WTC11 (cell line): ENCODE measurements at regions not wholly inside any gene's neighbourhood (a gene's known extent, or its start where the extent isn't known, plus 50 kb on each side); places are given as distances from the start of the nearest gene placed in this dataset.

Experiments
- ATAC-seq: fragments of 200-7000 bp; cut with Tn5 transposase; 2 replicates; pipeline ENCODE4 v1.10.0; 2021; ENCODE audit warnings: mild to moderate bottlenecking, moderate library complexity
- CTCF ChIA-PET: fragments of 300-600 bp; sonication (Branson Sonifier 250); formaldehyde crosslinking; loops from one replicate; lab custom pipeline; 2021; ENCODE audit warnings: antibody characterized with exemption; lab: Charles Lee
- POLR2A ChIA-PET: fragments of 350-600 bp; sonication (Branson Sonifier 250); formaldehyde crosslinking; loops from one replicate; lab custom pipeline; 2021; ENCODE audit warnings: antibody characterized with exemption; lab: Charles Lee
- DNase-seq: peaks from one replicate; pipeline ENCODE4 v3.0.0; 2021; ENCODE audit warnings: low spot score
- H3K27ac Mint-ChIP-seq: 2 replicates; pipeline ENCODE4 v1.8.0; 2021; ENCODE audit warnings: mixed read lengths
- H3K27me3 Mint-ChIP-seq: 2 replicates; pipeline ENCODE4 v1.8.0; 2021; ENCODE audit warnings: low read depth, mild to moderate bottlenecking, moderate library complexity, mixed read lengths
- H3K36me3 Mint-ChIP-seq: 2 replicates; pipeline ENCODE4 v1.8.0; 2021; ENCODE audit warnings: mixed read lengths
- H3K4me1 Mint-ChIP-seq: 2 replicates; pipeline ENCODE4 v1.8.0; 2022; ENCODE audit warnings: mixed read lengths
- H3K4me3 Mint-ChIP-seq: 2 replicates; pipeline ENCODE4 v1.8.0; 2021; ENCODE audit warnings: mild to moderate bottlenecking, moderate library complexity, mixed read lengths
- H3K9me3 Mint-ChIP-seq: 2 replicates; pipeline ENCODE4 v1.8.0; 2021; ENCODE audit warnings: mixed read lengths
- GRHL2 ChIP-seq: fragments of 250-450 bp; sonication (Bioruptor Pico); IDR thresholded peaks from 2 replicates; pipeline ENCODE4 v1.8.0; 2022; ENCODE audit warnings: mild to moderate bottlenecking, moderate library complexity; ENCODE audit not compliant: insufficient replicate concordance, severe bottlenecking
- HMGA2 ChIP-seq: fragments of 250-450 bp; sonication (Bioruptor Pico); IDR thresholded peaks from 2 replicates; pipeline ENCODE4 v1.4.0; 2021; ENCODE audit warnings: mild to moderate bottlenecking, moderate library complexity
- NFE2L1 ChIP-seq: sonication (generic); formaldehyde crosslinking; IDR thresholded peaks from 2 replicates; pipeline ENCODE4 v1.8.1; 2023; ENCODE audit warnings: missing genetic modification reagents
- NFYB ChIP-seq: sonication (generic); formaldehyde crosslinking; conservative IDR thresholded peaks from 2 replicates; pipeline ENCODE4 v1.8.0; 2022; ENCODE audit warnings: low read depth, missing genetic modification reagents
- PRRX2 ChIP-seq: fragments of 250-450 bp; sonication (Bioruptor Pico); IDR thresholded peaks from 2 replicates; pipeline ENCODE4 v1.8.0; 2021; ENCODE audit warnings: mild to moderate bottlenecking
- SP1 ChIP-seq: sonication (generic); formaldehyde crosslinking; conservative IDR thresholded peaks from 2 replicates; pipeline ENCODE4 v1.8.1; 2022; ENCODE audit warnings: missing genetic modification reagents
- TP53 ChIP-seq: sonication (generic); formaldehyde crosslinking; IDR thresholded peaks from 2 replicates; pipeline ENCODE4 v1.8.1; 2023; ENCODE audit warnings: mild to moderate bottlenecking, missing genetic modification reagents
- ZNF219 ChIP-seq: sonication (generic); formaldehyde crosslinking; IDR thresholded peaks from 2 replicates; pipeline ENCODE4 v1.8.0; 2023; ENCODE audit warnings: missing genetic modification reagents, mild to moderate bottlenecking, borderline replicate concordance
- ZNF232 ChIP-seq: sonication (generic); formaldehyde crosslinking; IDR thresholded peaks from 2 replicates; pipeline ENCODE4 v1.8.0; 2022; ENCODE audit warnings: mild to moderate bottlenecking, missing genetic modification reagents
- ZNF317 ChIP-seq: sonication (generic); formaldehyde crosslinking; IDR thresholded peaks from 2 replicates; pipeline ENCODE4 v1.8.1; 2023; ENCODE audit warnings: low read depth, mild to moderate bottlenecking, moderate library complexity, missing genetic modification reagents, borderline replicate concordance
- TF ChIP-seq, protein P1 (sequence below): sonication (generic); formaldehyde crosslinking; conservative IDR thresholded peaks from 2 replicates; pipeline ENCODE4 v1.8.1; 2023; ENCODE audit warnings: mild to moderate bottlenecking, low read depth, missing genetic modification reagents, moderate library complexity
- TF ChIP-seq, protein P2 (sequence below): sonication (generic); formaldehyde crosslinking; IDR thresholded peaks from 2 replicates; pipeline ENCODE4 v1.8.1; 2022; ENCODE audit warnings: low read depth, missing genetic modification reagents, borderline replicate concordance
- TF ChIP-seq, protein P3 (sequence below): sonication (generic); formaldehyde crosslinking; IDR thresholded peaks from 2 replicates; pipeline ENCODE4 v1.8.1; 2022; ENCODE audit warnings: mild to moderate bottlenecking, moderate library complexity, missing genetic modification reagents
- TF ChIP-seq, protein P4 (sequence below): fragments of 200-600 bp; IDR thresholded peaks from 2 replicates; pipeline ENCODE4 v1.8.0; 2022; ENCODE audit warnings: antibody characterized with exemption
- TF ChIP-seq, protein P5 (sequence below): sonication (generic); formaldehyde crosslinking; IDR thresholded peaks from 2 replicates; pipeline ENCODE4 v1.8.1; 2023; ENCODE audit warnings: mild to moderate bottlenecking, missing genetic modification reagents
- TF ChIP-seq, protein P6 (sequence below): sonication (generic); formaldehyde crosslinking; IDR thresholded peaks from 2 replicates; pipeline ENCODE4 v1.8.0; 2022; ENCODE audit warnings: missing genetic modification reagents

DNA sequence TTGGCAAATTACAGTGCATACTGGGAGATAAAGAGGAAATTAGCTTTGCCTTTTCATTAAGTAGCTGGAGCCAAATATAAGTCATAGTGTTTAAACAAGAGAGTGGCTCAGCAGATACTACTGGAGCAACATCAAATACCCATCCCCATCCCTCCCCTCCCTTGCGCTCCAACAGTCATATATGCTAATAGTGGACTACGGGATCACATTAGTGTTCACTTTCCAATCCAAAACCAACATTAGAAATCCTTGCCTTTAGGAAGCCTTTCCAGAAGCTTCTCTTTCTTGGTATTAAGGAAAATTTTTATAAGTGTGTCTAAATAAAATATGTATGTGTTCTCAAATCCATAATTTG, 1669.3 kb downstream of the SUCLG1 start:
- TF ChIP-seq HMGA2 (no peak), PRRX2 (CRISPR knock-in tag) (no peak), SP1 (CRISPR knock-in tag) (no peak), ZNF219 (no peak), NFE2L1 (no peak), NFYB (CRISPR knock-in tag) (no peak), GRHL2 (CRISPR knock-in tag) (no peak), ZNF317 (CRISPR knock-in tag) (no peak)
- TF ChIP-seq, protein P1, sequence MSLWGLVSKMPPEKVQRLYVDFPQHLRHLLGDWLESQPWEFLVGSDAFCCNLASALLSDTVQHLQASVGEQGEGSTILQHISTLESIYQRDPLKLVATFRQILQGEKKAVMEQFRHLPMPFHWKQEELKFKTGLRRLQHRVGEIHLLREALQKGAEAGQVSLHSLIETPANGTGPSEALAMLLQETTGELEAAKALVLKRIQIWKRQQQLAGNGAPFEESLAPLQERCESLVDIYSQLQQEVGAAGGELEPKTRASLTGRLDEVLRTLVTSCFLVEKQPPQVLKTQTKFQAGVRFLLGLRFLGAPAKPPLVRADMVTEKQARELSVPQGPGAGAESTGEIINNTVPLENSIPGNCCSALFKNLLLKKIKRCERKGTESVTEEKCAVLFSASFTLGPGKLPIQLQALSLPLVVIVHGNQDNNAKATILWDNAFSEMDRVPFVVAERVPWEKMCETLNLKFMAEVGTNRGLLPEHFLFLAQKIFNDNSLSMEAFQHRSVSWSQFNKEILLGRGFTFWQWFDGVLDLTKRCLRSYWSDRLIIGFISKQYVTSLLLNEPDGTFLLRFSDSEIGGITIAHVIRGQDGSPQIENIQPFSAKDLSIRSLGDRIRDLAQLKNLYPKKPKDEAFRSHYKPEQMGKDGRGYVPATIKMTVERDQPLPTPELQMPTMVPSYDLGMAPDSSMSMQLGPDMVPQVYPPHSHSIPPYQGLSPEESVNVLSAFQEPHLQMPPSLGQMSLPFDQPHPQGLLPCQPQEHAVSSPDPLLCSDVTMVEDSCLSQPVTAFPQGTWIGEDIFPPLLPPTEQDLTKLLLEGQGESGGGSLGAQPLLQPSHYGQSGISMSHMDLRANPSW (CRISPR knock-in tag), result no peak
- TF ChIP-seq, protein P2, sequence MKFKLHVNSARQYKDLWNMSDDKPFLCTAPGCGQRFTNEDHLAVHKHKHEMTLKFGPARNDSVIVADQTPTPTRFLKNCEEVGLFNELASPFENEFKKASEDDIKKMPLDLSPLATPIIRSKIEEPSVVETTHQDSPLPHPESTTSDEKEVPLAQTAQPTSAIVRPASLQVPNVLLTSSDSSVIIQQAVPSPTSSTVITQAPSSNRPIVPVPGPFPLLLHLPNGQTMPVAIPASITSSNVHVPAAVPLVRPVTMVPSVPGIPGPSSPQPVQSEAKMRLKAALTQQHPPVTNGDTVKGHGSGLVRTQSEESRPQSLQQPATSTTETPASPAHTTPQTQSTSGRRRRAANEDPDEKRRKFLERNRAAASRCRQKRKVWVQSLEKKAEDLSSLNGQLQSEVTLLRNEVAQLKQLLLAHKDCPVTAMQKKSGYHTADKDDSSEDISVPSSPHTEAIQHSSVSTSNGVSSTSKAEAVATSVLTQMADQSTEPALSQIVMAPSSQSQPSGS (CRISPR knock-in tag), result no peak
- TF ChIP-seq, protein P3, sequence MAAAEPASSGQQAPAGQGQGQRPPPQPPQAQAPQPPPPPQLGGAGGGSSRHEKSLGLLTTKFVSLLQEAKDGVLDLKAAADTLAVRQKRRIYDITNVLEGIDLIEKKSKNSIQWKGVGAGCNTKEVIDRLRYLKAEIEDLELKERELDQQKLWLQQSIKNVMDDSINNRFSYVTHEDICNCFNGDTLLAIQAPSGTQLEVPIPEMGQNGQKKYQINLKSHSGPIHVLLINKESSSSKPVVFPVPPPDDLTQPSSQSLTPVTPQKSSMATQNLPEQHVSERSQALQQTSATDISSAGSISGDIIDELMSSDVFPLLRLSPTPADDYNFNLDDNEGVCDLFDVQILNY (CRISPR knock-in tag), result no peak
- TF ChIP-seq, protein P4, sequence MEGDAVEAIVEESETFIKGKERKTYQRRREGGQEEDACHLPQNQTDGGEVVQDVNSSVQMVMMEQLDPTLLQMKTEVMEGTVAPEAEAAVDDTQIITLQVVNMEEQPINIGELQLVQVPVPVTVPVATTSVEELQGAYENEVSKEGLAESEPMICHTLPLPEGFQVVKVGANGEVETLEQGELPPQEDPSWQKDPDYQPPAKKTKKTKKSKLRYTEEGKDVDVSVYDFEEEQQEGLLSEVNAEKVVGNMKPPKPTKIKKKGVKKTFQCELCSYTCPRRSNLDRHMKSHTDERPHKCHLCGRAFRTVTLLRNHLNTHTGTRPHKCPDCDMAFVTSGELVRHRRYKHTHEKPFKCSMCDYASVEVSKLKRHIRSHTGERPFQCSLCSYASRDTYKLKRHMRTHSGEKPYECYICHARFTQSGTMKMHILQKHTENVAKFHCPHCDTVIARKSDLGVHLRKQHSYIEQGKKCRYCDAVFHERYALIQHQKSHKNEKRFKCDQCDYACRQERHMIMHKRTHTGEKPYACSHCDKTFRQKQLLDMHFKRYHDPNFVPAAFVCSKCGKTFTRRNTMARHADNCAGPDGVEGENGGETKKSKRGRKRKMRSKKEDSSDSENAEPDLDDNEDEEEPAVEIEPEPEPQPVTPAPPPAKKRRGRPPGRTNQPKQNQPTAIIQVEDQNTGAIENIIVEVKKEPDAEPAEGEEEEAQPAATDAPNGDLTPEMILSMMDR, result no peak
- TF ChIP-seq, protein P5, sequence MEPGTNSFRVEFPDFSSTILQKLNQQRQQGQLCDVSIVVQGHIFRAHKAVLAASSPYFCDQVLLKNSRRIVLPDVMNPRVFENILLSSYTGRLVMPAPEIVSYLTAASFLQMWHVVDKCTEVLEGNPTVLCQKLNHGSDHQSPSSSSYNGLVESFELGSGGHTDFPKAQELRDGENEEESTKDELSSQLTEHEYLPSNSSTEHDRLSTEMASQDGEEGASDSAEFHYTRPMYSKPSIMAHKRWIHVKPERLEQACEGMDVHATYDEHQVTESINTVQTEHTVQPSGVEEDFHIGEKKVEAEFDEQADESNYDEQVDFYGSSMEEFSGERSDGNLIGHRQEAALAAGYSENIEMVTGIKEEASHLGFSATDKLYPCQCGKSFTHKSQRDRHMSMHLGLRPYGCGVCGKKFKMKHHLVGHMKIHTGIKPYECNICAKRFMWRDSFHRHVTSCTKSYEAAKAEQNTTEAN (CRISPR knock-in tag), result no peak
- ATAC-seq (no peak), DNase-seq (no peak)
- H3K36me3 Mint-ChIP-seq, result no peaks in the 10 kb centered on the region
- H3K4me3 Mint-ChIP-seq, result no peak overlapping the region
- CTCF ChIA-PET, result no interaction called here
- POLR2A ChIA-PET, result no interaction called here
- no peaks in the 10 kb centered on the region for H3K4me1 Mint-ChIP-seq
- H3K27me3 Mint-ChIP-seq, result no peaks in the 10 kb centered on the region
- H3K9me3 Mint-ChIP-seq, result no peaks in the 10 kb centered on the region
- no peak overlapping the region for H3K27ac Mint-ChIP-seq

DNA sequence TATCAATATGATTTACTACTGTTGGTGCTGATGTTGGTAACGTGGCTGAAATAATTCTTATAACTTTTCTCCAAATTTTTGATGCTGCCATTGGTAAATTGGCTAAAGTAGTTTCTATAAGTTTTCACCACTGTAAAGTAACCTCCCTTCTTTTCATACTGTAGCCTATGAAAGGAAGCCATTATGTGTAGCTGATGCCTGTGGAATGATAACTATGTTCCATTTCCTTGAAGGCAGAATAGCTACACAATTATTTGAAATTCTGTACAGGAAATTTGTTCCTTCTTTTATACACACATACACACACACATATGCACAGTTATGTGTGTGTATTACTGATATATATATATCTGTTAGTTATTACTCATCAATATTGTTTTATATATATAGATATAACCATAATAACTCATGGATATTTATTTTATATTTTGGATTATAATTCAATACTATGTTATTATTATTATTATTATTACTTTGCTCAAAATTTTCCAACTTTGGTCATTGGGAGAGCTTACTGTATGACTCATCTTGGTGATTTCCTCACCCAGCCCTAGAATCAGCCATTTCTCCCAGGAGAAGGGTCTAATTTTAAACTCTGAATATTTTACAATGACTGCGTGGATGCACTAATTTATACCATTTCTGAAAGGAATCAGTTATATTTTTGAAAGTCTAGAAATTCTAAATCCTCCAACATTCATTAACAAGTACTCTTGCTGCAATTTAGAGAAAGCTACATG, 1677.7 kb downstream of the SUCLG1 start:
- Mint-ChIP-seq H3K27ac (no peak overlapping the region), H3K27me3 (no peaks in the 10 kb centered on the region), H3K4me1 (no peaks in the 10 kb centered on the region), H3K36me3 (no peaks in the 10 kb centered on the region), H3K9me3 (peaks cover 7% of the 10 kb centered on the region; the same call in 1 of the 2 replicates), H3K4me3 (no peak overlapping the region)
- ChIA-PET POLR2A (no interaction called here), CTCF (no interaction called here)
- DNase-seq, result no peak
- no peak for ATAC-seq
- no peak for TF ChIP-seq TP53
- TF ChIP-seq, protein P6, sequence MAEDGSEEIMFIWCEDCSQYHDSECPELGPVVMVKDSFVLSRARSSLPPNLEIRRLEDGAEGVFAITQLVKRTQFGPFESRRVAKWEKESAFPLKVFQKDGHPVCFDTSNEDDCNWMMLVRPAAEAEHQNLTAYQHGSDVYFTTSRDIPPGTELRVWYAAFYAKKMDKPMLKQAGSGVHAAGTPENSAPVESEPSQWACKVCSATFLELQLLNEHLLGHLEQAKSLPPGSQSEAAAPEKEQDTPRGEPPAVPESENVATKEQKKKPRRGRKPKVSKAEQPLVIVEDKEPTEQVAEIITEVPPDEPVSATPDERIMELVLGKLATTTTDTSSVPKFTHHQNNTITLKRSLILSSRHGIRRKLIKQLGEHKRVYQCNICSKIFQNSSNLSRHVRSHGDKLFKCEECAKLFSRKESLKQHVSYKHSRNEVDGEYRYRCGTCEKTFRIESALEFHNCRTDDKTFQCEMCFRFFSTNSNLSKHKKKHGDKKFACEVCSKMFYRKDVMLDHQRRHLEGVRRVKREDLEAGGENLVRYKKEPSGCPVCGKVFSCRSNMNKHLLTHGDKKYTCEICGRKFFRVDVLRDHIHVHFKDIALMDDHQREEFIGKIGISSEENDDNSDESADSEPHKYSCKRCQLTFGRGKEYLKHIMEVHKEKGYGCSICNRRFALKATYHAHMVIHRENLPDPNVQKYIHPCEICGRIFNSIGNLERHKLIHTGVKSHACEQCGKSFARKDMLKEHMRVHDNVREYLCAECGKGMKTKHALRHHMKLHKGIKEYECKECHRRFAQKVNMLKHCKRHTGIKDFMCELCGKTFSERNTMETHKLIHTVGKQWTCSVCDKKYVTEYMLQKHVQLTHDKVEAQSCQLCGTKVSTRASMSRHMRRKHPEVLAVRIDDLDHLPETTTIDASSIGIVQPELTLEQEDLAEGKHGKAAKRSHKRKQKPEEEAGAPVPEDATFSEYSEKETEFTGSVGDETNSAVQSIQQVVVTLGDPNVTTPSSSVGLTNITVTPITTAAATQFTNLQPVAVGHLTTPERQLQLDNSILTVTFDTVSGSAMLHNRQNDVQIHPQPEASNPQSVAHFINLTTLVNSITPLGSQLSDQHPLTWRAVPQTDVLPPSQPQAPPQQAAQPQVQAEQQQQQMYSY (CRISPR knock-in tag), result no peak
- TF ChIP-seq ZNF317 (CRISPR knock-in tag), result no peak
- TF ChIP-seq ZNF232 (CRISPR knock-in tag), result no peak
